ENCODE measurements at regions not wholly inside any gene's neighbourhood (a gene's known extent, or its start where the extent isn't known, plus 50 kb on each side); places are given as distances from the start of the nearest gene placed in this dataset.

- no peaks in the 10 kb centered on the region for H3K4me1 ChIP-seq (ENCODE audit: control insufficient read depth in 2 of 2, insufficient read depth in 2 of 2, low read length in 2 of 2)
These were observed 782.9 kb downstream of the BRD1 start for GRCh38 chr22:49044776-49045175.

GRCh38 chr22:49044091-49044490, 783.6 kb downstream of the BRD1 start:
- no peak overlapping the region for H3K9ac ChIP-seq (ENCODE audit: low read depth in 1 of 2, low read length in 2 of 2)
- H3K27ac ChIP-seq (ENCODE audit: low read depth in 2 of 2, low read length in 2 of 2) = no peak overlapping the region
- H3K36me3 ChIP-seq (ENCODE audit: control insufficient read depth in 2 of 2, insufficient read depth in 2 of 2, low read length in 2 of 2) = no peaks in the 10 kb centered on the region
- H3K4me3 ChIP-seq (ENCODE audit: low read length in 2 of 2) = no peak overlapping the region
- H3K9me3 ChIP-seq (ENCODE audit: control insufficient read depth in 2 of 2, low read length in 2 of 2) = no peaks in the 10 kb centered on the region
- H3K4me1 ChIP-seq (ENCODE audit: control insufficient read depth in 2 of 2, insufficient read depth in 2 of 2, low read length in 2 of 2) = no peaks in the 10 kb centered on the region
- peaks cover 0 to 2% of the 10 kb centered on the region in 2 donors for H3K27me3 ChIP-seq (ENCODE audit: control insufficient read depth in 2 of 2, insufficient read depth in 2 of 2, low read length in 2 of 2)

More at GRCh38 chr22:49044776-49045175, 782.9 kb downstream of the BRD1 start:
- Histone ChIP-seq H3K9me3 (ENCODE audit: control insufficient read depth in 2 of 2, low read length in 2 of 2) (no peaks in the 10 kb centered on the region), H3K36me3 (ENCODE audit: control insufficient read depth in 2 of 2, insufficient read depth in 2 of 2, low read length in 2 of 2) (no peaks in the 10 kb centered on the region), H3K4me3 (ENCODE audit: low read length in 2 of 2) (no peak overlapping the region), H3K27ac (ENCODE audit: low read depth in 2 of 2, low read length in 2 of 2) (no peak overlapping the region), H3K27me3 (ENCODE audit: control insufficient read depth in 2 of 2, insufficient read depth in 2 of 2, low read length in 2 of 2) (peaks cover 0 to 2% of the 10 kb centered on the region in 2 donors), H3K9ac (ENCODE audit: low read depth in 1 of 2, low read length in 2 of 2) (no peak overlapping the region)

GRCh38 chr22:49042877-49043859, 784.5 kb downstream of the BRD1 start:
- Histone ChIP-seq H3K4me1 (ENCODE audit: control insufficient read depth in 2 of 2, insufficient read depth in 2 of 2, low read length in 2 of 2) (no peaks in the 10 kb centered on the region), H3K9me3 (ENCODE audit: control insufficient read depth in 2 of 2, low read length in 2 of 2) (no peaks in the 10 kb centered on the region), H3K9ac (ENCODE audit: low read depth in 1 of 2, low read length in 2 of 2) (no peak overlapping the region), H3K27ac (ENCODE audit: low read depth in 2 of 2, low read length in 2 of 2) (no peak overlapping the region), H3K4me3 (ENCODE audit: low read length in 2 of 2) (no peak overlapping the region), H3K27me3 (ENCODE audit: control insufficient read depth in 2 of 2, insufficient read depth in 2 of 2, low read length in 2 of 2) (peaks cover 0 to 2% of the 10 kb centered on the region in 2 donors), H3K36me3 (ENCODE audit: control insufficient read depth in 2 of 2, insufficient read depth in 2 of 2, low read length in 2 of 2) (no peaks in the 10 kb centered on the region)

GRCh38 chr22:49042066-49042465, 785.6 kb downstream of the BRD1 start:
- H3K4me1 ChIP-seq (ENCODE audit: control insufficient read depth in 2 of 2, insufficient read depth in 2 of 2, low read length in 2 of 2) = no peaks in the 10 kb centered on the region
- no peak overlapping the region for H3K27ac ChIP-seq (ENCODE audit: low read depth in 2 of 2, low read length in 2 of 2)
- no peaks in the 10 kb centered on the region for H3K36me3 ChIP-seq (ENCODE audit: control insufficient read depth in 2 of 2, insufficient read depth in 2 of 2, low read length in 2 of 2)
- no peak overlapping the region for H3K9ac ChIP-seq (ENCODE audit: low read depth in 1 of 2, low read length in 2 of 2)
- no peaks in the 10 kb centered on the region for H3K9me3 ChIP-seq (ENCODE audit: control insufficient read depth in 2 of 2, low read length in 2 of 2)
- H3K27me3 ChIP-seq (ENCODE audit: control insufficient read depth in 2 of 2, insufficient read depth in 2 of 2, low read length in 2 of 2) = peaks cover 0 to 2% of the 10 kb centered on the region in 2 donors
- no peak overlapping the region for H3K4me3 ChIP-seq (ENCODE audit: low read length in 2 of 2)

GRCh38 chr22:49040754-49041467, 786.8 kb downstream of the BRD1 start:
- Histone ChIP-seq H3K9ac (ENCODE audit: low read depth in 1 of 2, low read length in 2 of 2) (no peak overlapping the region), H3K27ac (ENCODE audit: low read depth in 2 of 2, low read length in 2 of 2) (no peak overlapping the region), H3K9me3 (ENCODE audit: control insufficient read depth in 2 of 2, low read length in 2 of 2) (no peaks in the 10 kb centered on the region), H3K4me1 (ENCODE audit: control insufficient read depth in 2 of 2, insufficient read depth in 2 of 2, low read length in 2 of 2) (no peaks in the 10 kb centered on the region), H3K36me3 (ENCODE audit: control insufficient read depth in 2 of 2, insufficient read depth in 2 of 2, low read length in 2 of 2) (no peaks in the 10 kb centered on the region), H3K27me3 (ENCODE audit: control insufficient read depth in 2 of 2, insufficient read depth in 2 of 2, low read length in 2 of 2) (peaks cover 0 to 2% of the 10 kb centered on the region in 2 donors), H3K4me3 (ENCODE audit: low read length in 2 of 2) (no peak overlapping the region)

- H3K9me3 ChIP-seq (ENCODE audit: control insufficient read depth in 2 of 2, low read length in 2 of 2) = no peaks in the 10 kb centered on the region
- no peaks in the 10 kb centered on the region for H3K36me3 ChIP-seq (ENCODE audit: control insufficient read depth in 2 of 2, insufficient read depth in 2 of 2, low read length in 2 of 2)
- no peaks in the 10 kb centered on the region for H3K4me1 ChIP-seq (ENCODE audit: control insufficient read depth in 2 of 2, insufficient read depth in 2 of 2, low read length in 2 of 2)
- no peak overlapping the region for H3K9ac ChIP-seq (ENCODE audit: low read depth in 1 of 2, low read length in 2 of 2)
- H3K27me3 ChIP-seq (ENCODE audit: control insufficient read depth in 2 of 2, insufficient read depth in 2 of 2, low read length in 2 of 2) = peaks cover 0 to 2% of the 10 kb centered on the region in 2 donors
- H3K4me3 ChIP-seq (ENCODE audit: low read length in 2 of 2) = no peak overlapping the region
- no peak overlapping the region for H3K27ac ChIP-seq (ENCODE audit: low read depth in 2 of 2, low read length in 2 of 2)
These were observed 787.6 kb downstream of the BRD1 start for GRCh38 chr22:49040111-49040510.

GRCh38 chr22:49039625-49040024, 788.0 kb downstream of the BRD1 start:
- Histone ChIP-seq H3K9ac (ENCODE audit: low read depth in 1 of 2, low read length in 2 of 2) (no peak overlapping the region), H3K27ac (ENCODE audit: low read depth in 2 of 2, low read length in 2 of 2) (no peak overlapping the region), H3K4me1 (ENCODE audit: control insufficient read depth in 2 of 2, insufficient read depth in 2 of 2, low read length in 2 of 2) (no peaks in the 10 kb centered on the region), H3K36me3 (ENCODE audit: control insufficient read depth in 2 of 2, insufficient read depth in 2 of 2, low read length in 2 of 2) (no peaks in the 10 kb centered on the region), H3K27me3 (ENCODE audit: control insufficient read depth in 2 of 2, insufficient read depth in 2 of 2, low read length in 2 of 2) (peaks cover 0 to 2% of the 10 kb centered on the region in 2 donors), H3K4me3 (ENCODE audit: low read length in 2 of 2) (no peak overlapping the region), H3K9me3 (ENCODE audit: control insufficient read depth in 2 of 2, low read length in 2 of 2) (no peaks in the 10 kb centered on the region)

GRCh38 chr22:49037701-49038245, 789.9 kb downstream of the BRD1 start:
- no peaks in the 10 kb centered on the region for H3K4me1 ChIP-seq (ENCODE audit: control insufficient read depth in 2 of 2, insufficient read depth in 2 of 2, low read length in 2 of 2)
- no peak overlapping the region for H3K9ac ChIP-seq (ENCODE audit: low read depth in 1 of 2, low read length in 2 of 2)
- no peaks in the 10 kb centered on the region for H3K9me3 ChIP-seq (ENCODE audit: control insufficient read depth in 2 of 2, low read length in 2 of 2)
- H3K4me3 ChIP-seq (ENCODE audit: low read length in 2 of 2) = no peak overlapping the region
- H3K36me3 ChIP-seq (ENCODE audit: control insufficient read depth in 2 of 2, insufficient read depth in 2 of 2, low read length in 2 of 2) = no peaks in the 10 kb centered on the region
- H3K27ac ChIP-seq (ENCODE audit: low read depth in 2 of 2, low read length in 2 of 2) = no peak overlapping the region
- H3K27me3 ChIP-seq (ENCODE audit: control insufficient read depth in 2 of 2, insufficient read depth in 2 of 2, low read length in 2 of 2) = peaks cover 0 to 2% of the 10 kb centered on the region in 2 donors

- H3K27me3 ChIP-seq (ENCODE audit: control insufficient read depth in 2 of 2, insufficient read depth in 2 of 2, low read length in 2 of 2) = no peaks in the 10 kb centered on the region
- H3K27ac ChIP-seq (ENCODE audit: low read depth in 2 of 2, low read length in 2 of 2) = no peak overlapping the region
- no peaks in the 10 kb centered on the region for H3K9me3 ChIP-seq (ENCODE audit: control insufficient read depth in 2 of 2, low read length in 2 of 2)
- H3K9ac ChIP-seq (ENCODE audit: low read depth in 1 of 2, low read length in 2 of 2) = no peak overlapping the region
- H3K4me1 ChIP-seq (ENCODE audit: control insufficient read depth in 2 of 2, insufficient read depth in 2 of 2, low read length in 2 of 2) = no peaks in the 10 kb centered on the region
- no peaks in the 10 kb centered on the region for H3K36me3 ChIP-seq (ENCODE audit: control insufficient read depth in 2 of 2, insufficient read depth in 2 of 2, low read length in 2 of 2)
- no peak overlapping the region for H3K4me3 ChIP-seq (ENCODE audit: low read length in 2 of 2)
These were observed 791.2 kb downstream of the BRD1 start for GRCh38 chr22:49036513-49036912.
